ENCODE measurements at regions not wholly inside any gene's neighbourhood (a gene's known extent, or its start where the extent isn't known, plus 50 kb on each side); places are given as distances from the start of the nearest gene placed in this dataset.

DNA sequence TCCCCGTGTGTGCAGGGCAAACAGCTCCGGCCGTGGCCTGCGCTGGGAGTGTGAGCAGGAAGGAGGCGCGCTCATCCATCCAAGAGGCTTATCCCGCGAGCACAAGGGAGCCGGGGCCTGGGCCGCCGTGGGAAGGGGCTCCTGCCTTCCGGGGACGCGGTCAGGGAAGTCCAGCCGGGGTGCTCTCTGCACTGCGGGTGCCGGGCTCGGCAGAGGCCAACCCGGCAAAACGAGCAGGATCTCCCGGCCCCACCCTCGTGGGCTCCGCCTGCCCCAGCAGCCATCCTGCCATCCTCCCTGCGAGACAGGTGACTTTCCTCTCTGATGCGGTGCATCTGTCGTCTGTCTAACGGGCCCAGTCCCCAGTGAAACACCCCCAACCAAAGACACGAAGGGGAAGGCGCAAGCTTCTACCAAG lies 244.2 kb downstream of the AUH start:
- TF ChIP-seq TAF1 (IDR thresholded peaks at IDR 0.05; ENCODE audit: borderline replicate concordance, low read depth, low read length) (no peak), POLR2AphosphoS5 (IDR thresholded peaks at IDR 0.05; ENCODE audit: low read depth, low read length) (no peak)
